Retinal pigment epithelial cell (primary cell): ENCODE measurements at regions not wholly inside any gene's neighbourhood (a gene's known extent, or its start where the extent isn't known, plus 50 kb on each side); places are given as distances from the start of the nearest gene placed in this dataset.

Source experiments
- DNase-seq: peaks from one replicate; pipeline ENCODE4 v3.0.0-alpha.2; 2010; ENCODE audit warnings: low read depth
- H3K4me3 ChIP-seq: 2 replicates; pipeline ENCODE4 v1.5.1; 2011; ENCODE audit warnings: mild to moderate bottlenecking, low read length, control low read depth, moderate library complexity
- CTCF ChIP-seq: conservative IDR thresholded peaks from 2 replicates; pipeline ENCODE4 v1.5.1; 2011; ENCODE audit warnings: low read depth, low read length, control low read depth, inconsistent platforms

DNA sequence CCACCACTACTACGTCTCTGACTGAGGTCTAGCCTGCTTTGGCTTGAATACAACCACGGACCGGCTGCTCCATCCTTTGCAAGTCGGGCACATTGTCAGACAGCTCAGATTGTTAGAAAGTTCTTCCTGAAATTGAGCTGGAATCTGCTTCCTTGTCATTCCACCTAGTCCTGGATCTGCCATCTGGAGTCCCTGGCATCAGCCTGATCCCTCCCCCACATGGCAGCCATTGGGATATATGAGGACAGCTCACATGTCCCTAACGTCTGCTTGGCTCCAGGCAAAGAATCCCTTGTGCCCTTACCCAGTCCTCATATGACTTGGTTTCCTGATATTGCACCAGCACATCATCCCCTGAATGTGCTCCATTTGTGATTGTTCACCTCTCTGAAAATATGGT is 56.3 kb upstream of the SYT6 start:
- TF ChIP-seq CTCF, result no peak
- no peak overlapping the region for H3K4me3 ChIP-seq
- no peak for DNase-seq

GRCh38 chr1:114208714-114209113 is 55.0 kb upstream of the SYT6 start:
- no peak for DNase-seq
- no peak overlapping the region for H3K4me3 ChIP-seq
- no peak for TF ChIP-seq CTCF

GRCh38 chr1:114208106-114208505 is 54.4 kb upstream of the SYT6 start:
- H3K4me3 ChIP-seq, result no peak overlapping the region
- TF ChIP-seq CTCF, result no peak
- no peak for DNase-seq

GRCh38 chr1:114207635-114208034 is 54.0 kb upstream of the SYT6 start:
- no peak for TF ChIP-seq CTCF

GRCh38 chr1:114206392-114206791 is 52.7 kb upstream of the SYT6 start:
- no peak for TF ChIP-seq CTCF
- no peak overlapping the region for H3K4me3 ChIP-seq
- DNase-seq, result no peak

More at GRCh38 chr1:114207635-114208034, 54.0 kb upstream of the SYT6 start:
- no peak for DNase-seq
- H3K4me3 ChIP-seq, result no peak overlapping the region

DNA sequence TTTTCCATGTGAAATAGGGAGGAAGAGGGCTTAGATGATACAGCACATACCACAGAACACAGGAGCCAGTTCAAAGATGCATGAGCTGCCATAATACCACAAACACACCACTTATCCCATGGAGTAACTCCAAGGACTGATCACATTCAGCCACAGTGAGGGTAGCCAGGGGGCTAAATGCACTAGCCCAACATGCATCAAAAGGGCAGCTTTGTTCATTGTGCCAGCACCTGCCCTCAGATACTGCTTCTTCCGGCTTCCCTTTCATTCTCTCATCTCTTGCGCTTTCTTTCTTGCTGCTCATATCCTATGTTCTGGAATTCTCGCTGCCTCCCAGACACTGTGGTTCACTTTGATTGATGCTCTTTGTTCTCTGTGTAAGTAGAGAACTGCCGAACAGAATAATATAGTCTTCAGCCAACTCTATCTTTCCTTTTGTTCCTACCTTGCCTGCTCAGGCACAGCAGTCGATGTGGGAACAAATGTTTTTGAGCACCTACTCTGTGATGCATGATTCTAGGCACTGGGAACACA is 50.0 kb upstream of the SYT6 start:
- DNase-seq, result no peak
- TF ChIP-seq CTCF, result no peak
- H3K4me3 ChIP-seq, result no peak overlapping the region
